ENCODE measurements at regions not wholly inside any gene's neighbourhood (a gene's known extent, or its start where the extent isn't known, plus 50 kb on each side); places are given as distances from the start of the nearest gene placed in this dataset.
"Not testable (repeated sequence)": the region's sequence is repeated elsewhere in the genome, so short reads cannot be mapped to it uniquely, and the experiment has no call there.

- Histone ChIP-seq H3K9me3 (no peaks in the 10 kb centered on the region), H3K27me3 (no peaks in the 10 kb centered on the region), H3K4me1 (no peaks in the 10 kb centered on the region), H3K4me3 (no peak overlapping the region), H3K27ac (no peak overlapping the region), H3K36me3 (no peaks in the 10 kb centered on the region)
- ATAC-seq = no peak
- DNase-seq = no peak
- intact Hi-C loops (cut with DNase I; ENCODE audit: low total_unique reads) = no loop called here
- TF ChIP-seq CTCF (IDR thresholded peaks at IDR 0.05 in 4 of 5, conservative IDR thresholded peaks at IDR 0.05 in 1 of 5) (no peak), POLR2A (IDR thresholded peaks at IDR 0.05) (no peak)
- in situ Hi-C loops (cut with MboI; ENCODE audit: low sequenced_read_pairs in 4 of 4) = no loop called here
Measured at GRCh38 chr5:18662231-18662630, 1028.0 kb downstream of the TAF11L14 start.

DNA sequence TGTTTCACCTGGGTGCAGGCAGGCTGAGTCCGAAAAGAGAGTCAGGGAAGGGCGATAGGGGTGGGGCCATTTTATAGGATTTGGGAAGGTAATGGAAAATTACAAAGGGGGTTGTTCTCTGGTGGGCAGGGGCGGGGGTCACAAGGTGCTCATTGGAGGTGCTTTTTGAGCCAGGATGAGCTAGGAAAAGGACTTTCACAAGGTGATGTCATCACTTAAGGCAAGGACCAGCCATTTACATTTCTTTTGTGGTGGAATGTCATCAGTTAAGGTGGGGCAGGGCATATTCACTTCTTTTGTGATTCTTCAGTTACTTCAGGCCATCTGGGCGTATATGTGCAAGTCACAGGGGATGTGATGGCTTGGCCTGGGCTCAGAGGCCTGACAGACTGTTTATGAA is 1040.0 kb downstream of the TAF11L14 start:
- H3K4me1 ChIP-seq; H3K4me3 ChIP-seq; in situ Hi-C loops (cut with MboI; ENCODE audit: low sequenced_read_pairs in 4 of 4); intact Hi-C loops (cut with DNase I; ENCODE audit: low total_unique reads); DNase-seq; H3K36me3 ChIP-seq; H3K9me3 ChIP-seq; H3K27ac ChIP-seq; ATAC-seq; H3K27me3 ChIP-seq: not testable (repeated sequence)

DNA sequence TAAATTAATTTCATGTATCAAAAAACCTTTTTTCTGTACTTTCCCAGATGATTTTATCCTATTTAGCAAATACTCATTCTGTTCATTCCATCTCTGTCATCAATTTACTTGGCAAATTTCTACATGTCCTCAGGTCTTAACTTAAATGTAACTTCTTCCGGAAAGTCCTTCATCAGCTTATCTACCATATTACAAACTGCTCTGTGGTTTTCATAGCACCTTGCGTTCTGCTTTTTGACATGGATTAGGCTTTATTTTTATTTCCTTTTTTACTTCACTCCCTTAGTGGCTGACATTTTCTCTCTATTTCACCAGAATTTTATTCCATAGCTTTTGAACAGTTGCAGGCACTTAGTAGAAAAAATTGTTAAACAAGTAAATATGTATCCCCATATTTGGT is 1040.8 kb downstream of the TAF11L14 start:
- no peaks in the 10 kb centered on the region for H3K9me3 ChIP-seq
- ATAC-seq (no peak), DNase-seq (no peak)
- in situ Hi-C loops (cut with MboI; ENCODE audit: low sequenced_read_pairs in 4 of 4) (no loop called here), intact Hi-C loops (cut with DNase I; ENCODE audit: low total_unique reads) (no loop called here)
- TF ChIP-seq POLR2A (IDR thresholded peaks at IDR 0.05) (no peak), CTCF (IDR thresholded peaks at IDR 0.05 in 4 of 5, conservative IDR thresholded peaks at IDR 0.05 in 1 of 5) (no peak)
- H3K36me3 ChIP-seq = no peaks in the 10 kb centered on the region
- no peaks in the 10 kb centered on the region for H3K4me1 ChIP-seq
- no peaks in the 10 kb centered on the region for H3K27me3 ChIP-seq
- no peak overlapping the region for H3K4me3 ChIP-seq
- no peak overlapping the region for H3K27ac ChIP-seq

DNA sequence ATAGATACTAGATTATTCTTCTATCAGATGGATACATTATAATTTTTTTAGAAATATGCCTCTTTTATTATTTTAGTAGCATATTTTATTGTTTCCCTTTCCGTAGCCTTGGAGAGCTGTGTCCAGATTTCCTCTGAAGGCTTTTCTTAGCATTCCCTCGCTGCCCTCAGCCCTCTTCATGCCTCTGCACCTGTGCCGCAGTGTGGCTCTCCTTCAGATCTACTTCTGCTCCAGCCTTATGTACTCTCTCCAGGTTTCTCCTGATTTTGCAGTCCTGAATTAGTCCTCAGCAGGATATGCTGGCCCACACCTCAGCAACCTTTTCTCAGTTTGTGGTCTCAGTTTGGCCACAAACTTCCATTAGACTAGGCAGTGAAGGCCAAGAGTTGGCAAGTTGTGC is 1052.0 kb downstream of the TAF11L14 start:
- TF ChIP-seq CTCF (IDR thresholded peaks at IDR 0.05 in 4 of 5, conservative IDR thresholded peaks at IDR 0.05 in 1 of 5) (no peak), POLR2A (IDR thresholded peaks at IDR 0.05) (no peak)
- H3K4me3 ChIP-seq = no peak overlapping the region
- ATAC-seq = no peak
- H3K4me1 ChIP-seq = no peaks in the 10 kb centered on the region
- H3K9me3 ChIP-seq = no peaks in the 10 kb centered on the region
- no peaks in the 10 kb centered on the region for H3K36me3 ChIP-seq
- H3K27me3 ChIP-seq = no peaks in the 10 kb centered on the region
- in situ Hi-C loops (cut with MboI; ENCODE audit: low sequenced_read_pairs in 4 of 4) = no loop called here
- H3K27ac ChIP-seq = no peak overlapping the region
- no peak for DNase-seq
- intact Hi-C loops (cut with DNase I; ENCODE audit: low total_unique reads) = no loop called here

DNA sequence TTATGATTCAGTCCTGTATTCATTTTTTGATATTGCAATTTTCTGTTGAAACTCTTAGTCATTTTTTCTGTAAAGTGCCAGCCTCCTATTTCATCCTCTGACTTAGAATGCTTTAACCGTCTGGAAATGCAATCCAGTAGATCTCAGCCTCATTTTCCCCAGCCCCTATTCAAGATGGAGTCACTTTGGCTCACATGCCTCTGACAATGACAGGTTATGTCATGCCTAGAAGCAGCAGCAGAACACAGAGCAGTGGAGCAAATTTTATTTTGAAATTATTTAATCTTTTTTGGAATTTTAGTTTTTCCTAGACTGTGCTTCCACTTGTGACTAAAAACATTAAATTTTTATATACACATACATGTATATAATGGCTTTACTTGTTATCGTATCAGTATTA is 1053.2 kb downstream of the TAF11L14 start:
- ATAC-seq (no peak), DNase-seq (no peak)
- no peaks in the 10 kb centered on the region for H3K9me3 ChIP-seq
- H3K4me3 ChIP-seq = no peak overlapping the region
- no peak for TF ChIP-seq POLR2A (IDR thresholded peaks at IDR 0.05)
- TF ChIP-seq CTCF (IDR thresholded peaks at IDR 0.05 in 4 of 5, conservative IDR thresholded peaks at IDR 0.05 in 1 of 5) = no peak
- intact Hi-C loops (cut with DNase I; ENCODE audit: low total_unique reads) (no loop called here), in situ Hi-C loops (cut with MboI; ENCODE audit: low sequenced_read_pairs in 4 of 4) (no loop called here)
- no peaks in the 10 kb centered on the region for H3K4me1 ChIP-seq
- H3K27ac ChIP-seq = no peak overlapping the region
- H3K27me3 ChIP-seq = no peaks in the 10 kb centered on the region
- H3K36me3 ChIP-seq = no peaks in the 10 kb centered on the region
